WTC11 (cell line): ENCODE measurements at regions not wholly inside any gene's neighbourhood (a gene's known extent, or its start where the extent isn't known, plus 50 kb on each side); places are given as distances from the start of the nearest gene placed in this dataset.

ENCODE experiments used
- ATAC-seq: fragments of 200-7000 bp; cut with Tn5 transposase; 2 replicates; pipeline ENCODE4 v1.10.0; 2021; ENCODE audit warnings: mild to moderate bottlenecking, moderate library complexity
- CTCF ChIA-PET: fragments of 300-600 bp; sonication (Branson Sonifier 250); formaldehyde crosslinking; loops from one replicate; lab custom pipeline; 2021; ENCODE audit warnings: antibody characterized with exemption; lab: Charles Lee
- POLR2A ChIA-PET: fragments of 350-600 bp; sonication (Branson Sonifier 250); formaldehyde crosslinking; loops from one replicate; lab custom pipeline; 2021; ENCODE audit warnings: antibody characterized with exemption; lab: Charles Lee
- DNase-seq: peaks from one replicate; pipeline ENCODE4 v3.0.0; 2021; ENCODE audit warnings: low spot score
- H3K27ac Mint-ChIP-seq: 2 replicates; pipeline ENCODE4 v1.8.0; 2021; ENCODE audit warnings: mixed read lengths
- H3K27me3 Mint-ChIP-seq: 2 replicates; pipeline ENCODE4 v1.8.0; 2021; ENCODE audit warnings: low read depth, mild to moderate bottlenecking, moderate library complexity, mixed read lengths
- H3K36me3 Mint-ChIP-seq: 2 replicates; pipeline ENCODE4 v1.8.0; 2021; ENCODE audit warnings: mixed read lengths
- H3K4me1 Mint-ChIP-seq: 2 replicates; pipeline ENCODE4 v1.8.0; 2022; ENCODE audit warnings: mixed read lengths
- H3K4me3 Mint-ChIP-seq: 2 replicates; pipeline ENCODE4 v1.8.0; 2021; ENCODE audit warnings: mild to moderate bottlenecking, moderate library complexity, mixed read lengths
- H3K9me3 Mint-ChIP-seq: 2 replicates; pipeline ENCODE4 v1.8.0; 2021; ENCODE audit warnings: mixed read lengths
- AR ChIP-seq: fragments of 250-450 bp; sonication (Bioruptor Pico); IDR thresholded peaks from 2 replicates; pipeline ENCODE4 v1.9.0; 2021; ENCODE audit warnings: mild to moderate bottlenecking
- CDX4 ChIP-seq: fragments of 250-450 bp; sonication (Bioruptor Pico); IDR thresholded peaks from 2 replicates; pipeline ENCODE4 v1.9.0; 2021; ENCODE audit warnings: moderate library complexity, mild to moderate bottlenecking, inconsistent platforms, borderline replicate concordance
- CREM ChIP-seq: sonication (generic); formaldehyde crosslinking; IDR thresholded peaks from 2 replicates; pipeline ENCODE4 v1.8.1; 2022; ENCODE audit warnings: mild to moderate bottlenecking, missing genetic modification reagents, moderate library complexity
- ERG ChIP-seq: fragments of 250-450 bp; sonication (Bioruptor Pico); IDR thresholded peaks from 2 replicates; pipeline ENCODE4 v1.8.0; 2021; ENCODE audit warnings: mild to moderate bottlenecking
- ESRRA ChIP-seq: sonication (generic); formaldehyde crosslinking; IDR thresholded peaks from 2 replicates; pipeline ENCODE4 v1.8.1; 2022; ENCODE audit warnings: mild to moderate bottlenecking, missing genetic modification reagents, borderline replicate concordance
- ETV6 ChIP-seq: sonication (generic); formaldehyde crosslinking; IDR thresholded peaks from 2 replicates; pipeline ENCODE4 v1.8.1; 2022; ENCODE audit warnings: mild to moderate bottlenecking, missing genetic modification reagents
- FOXJ3 ChIP-seq: sonication (generic); formaldehyde crosslinking; IDR thresholded peaks from 2 replicates; pipeline ENCODE4 v1.9.0; 2021; ENCODE audit warnings: missing genetic modification reagents, mild to moderate bottlenecking, borderline replicate concordance
- GRHL2 ChIP-seq: fragments of 250-450 bp; sonication (Bioruptor Pico); IDR thresholded peaks from 2 replicates; pipeline ENCODE4 v1.8.0; 2022; ENCODE audit warnings: mild to moderate bottlenecking, moderate library complexity; ENCODE audit not compliant: insufficient replicate concordance, severe bottlenecking
- KAT7 ChIP-seq: sonication (generic); formaldehyde crosslinking; IDR thresholded peaks from 2 replicates; pipeline ENCODE4 v1.8.1; 2023; ENCODE audit warnings: missing genetic modification reagents, mild to moderate bottlenecking, borderline replicate concordance
- MLX ChIP-seq: sonication (generic); formaldehyde crosslinking; IDR thresholded peaks from 2 replicates; pipeline ENCODE4 v1.8.1; 2023; ENCODE audit warnings: mild to moderate bottlenecking, missing genetic modification reagents, moderate library complexity
- MXD4 ChIP-seq: fragments of 250-450 bp; sonication (Bioruptor Pico); IDR thresholded peaks from 2 replicates; pipeline ENCODE4 v1.8.0; 2021; ENCODE audit warnings: mild to moderate bottlenecking, moderate library complexity, borderline replicate concordance
- NR1H2 ChIP-seq: sonication (generic); formaldehyde crosslinking; IDR thresholded peaks from 2 replicates; pipeline ENCODE4 v1.9.0; 2021; ENCODE audit warnings: mild to moderate bottlenecking, moderate library complexity, missing genetic modification reagents
- ZBTB43 ChIP-seq: sonication (generic); formaldehyde crosslinking; IDR thresholded peaks from 2 replicates; pipeline ENCODE4 v1.8.1; 2023; ENCODE audit warnings: mild to moderate bottlenecking, missing genetic modification reagents
- ZNF121 ChIP-seq: sonication (generic); formaldehyde crosslinking; IDR thresholded peaks from 2 replicates; pipeline ENCODE4 v1.8.0; 2023; ENCODE audit warnings: missing genetic modification reagents
- ZNF425 ChIP-seq: fragments of 250-450 bp; sonication (Bioruptor Pico); conservative IDR thresholded peaks from 2 replicates; pipeline ENCODE4 v1.9.0; 2021; ENCODE audit warnings: mild to moderate bottlenecking
- ZSCAN18 ChIP-seq: fragments of 250-450 bp; sonication (Bioruptor Pico); IDR thresholded peaks from 2 replicates; pipeline ENCODE4 v2.1.2; 2022; ENCODE audit warnings: mild to moderate bottlenecking, moderate library complexity

GRCh38 chrX:39159921-39160507 is 358.8 kb downstream of the MID1IP1 start:
- ATAC-seq, result no peak
- CTCF ChIA-PET, result interaction anchor here (0.6 to 5.5 kb wide), 3 partner anchors 9 to 357 kb away, joined by 3 to 42 read pairs (median 4); no protein-coding TSS in a partner anchor
- no peaks in the 10 kb centered on the region for H3K9me3 Mint-ChIP-seq
- DNase-seq, result no peak
- no peak overlapping the region for H3K27ac Mint-ChIP-seq
- H3K4me1 Mint-ChIP-seq, result peaks cover 14% of the 10 kb centered on the region; the same call in 1 of the 2 replicates
- no peaks in the 10 kb centered on the region for H3K36me3 Mint-ChIP-seq
- H3K4me3 Mint-ChIP-seq, result no peak overlapping the region
- no peak for TF ChIP-seq MXD4 (CRISPR knock-in tag)
- TF ChIP-seq CREM (CRISPR knock-in tag), result no peak
- TF ChIP-seq ZSCAN18 (CRISPR knock-in tag), result no peak
- TF ChIP-seq CDX4 (CRISPR knock-in tag), result no peak
- TF ChIP-seq MLX (CRISPR knock-in tag), result no peak
- no peak for TF ChIP-seq ZBTB43 (CRISPR knock-in tag)
- no peak for TF ChIP-seq AR (CRISPR knock-in tag)
- no peak for TF ChIP-seq ETV6
- no peak for TF ChIP-seq ESRRA (CRISPR knock-in tag)
- no peak for TF ChIP-seq GRHL2 (CRISPR knock-in tag)
- no peak for TF ChIP-seq KAT7 (CRISPR knock-in tag)
- no peak for TF ChIP-seq ZNF121 (CRISPR knock-in tag)
- TF ChIP-seq NR1H2, result no peak
- TF ChIP-seq ZNF425 (CRISPR knock-in tag), result no peak
- TF ChIP-seq ERG (CRISPR knock-in tag), result no peak
- no peak for TF ChIP-seq FOXJ3 (CRISPR knock-in tag)
- POLR2A ChIA-PET, result no interaction called here
- peaks cover 33% of the 10 kb centered on the region for H3K27me3 Mint-ChIP-seq
